MM.1S (cell line): ENCODE measurements at regions not wholly inside any gene's neighbourhood (a gene's known extent, or its start where the extent isn't known, plus 50 kb on each side); places are given as distances from the start of the nearest gene placed in this dataset.

Experiments
- EZH2 ChIP-seq: fragments of 300-600 bp; sonication (generic); optimal IDR thresholded peaks from 2 replicates; pipeline ENCODE3; 2017; ENCODE audit warnings: low read depth, mild to moderate bottlenecking, antibody characterized with exemption, low read length, mixed read lengths
- TF ChIP-seq, protein P1 (sequence below): fragments of 300-600 bp; sonication (generic); IDR thresholded peaks from 2 replicates; pipeline ENCODE4 v1.5.1; 2016; ENCODE audit warnings: antibody characterized with exemption, low read length, mixed read lengths

DNA sequence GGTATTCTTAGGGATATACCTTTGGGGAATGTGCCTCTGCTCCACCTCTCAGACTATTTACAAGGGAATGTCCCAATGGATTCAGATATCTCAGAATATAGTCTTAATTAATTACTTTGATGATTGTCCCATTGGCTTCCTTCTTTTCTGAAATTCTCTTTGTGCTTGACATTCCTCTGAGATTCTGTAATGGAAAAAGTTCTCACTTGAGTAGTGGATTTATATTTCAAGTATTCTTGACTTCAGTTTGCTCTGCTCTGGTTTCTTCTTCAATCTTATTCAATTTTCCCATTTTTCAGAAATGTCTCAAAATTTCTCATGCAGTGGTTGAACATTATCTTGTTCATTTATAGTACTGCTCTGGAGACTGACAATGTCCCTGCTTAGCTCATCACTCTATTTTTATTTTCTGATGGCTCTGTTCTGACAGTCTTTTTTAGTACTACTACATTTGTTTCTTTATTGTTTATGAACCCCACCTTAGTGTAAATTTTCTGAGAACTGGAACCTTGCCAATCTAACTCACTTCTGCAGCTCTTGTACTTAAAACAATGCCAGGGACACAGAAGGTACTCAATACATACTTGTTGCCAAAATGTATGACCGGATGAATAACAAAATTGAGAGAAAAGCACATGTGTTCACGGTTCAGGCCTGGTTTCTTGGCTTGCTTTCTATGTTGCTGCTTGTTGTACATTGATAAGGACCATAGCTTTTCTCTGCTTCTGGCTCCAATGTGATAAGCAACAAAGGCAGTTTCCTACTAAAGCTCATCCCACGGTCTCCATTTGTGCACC, 471.7 kb downstream of the GASK1B start:
- TF ChIP-seq, protein P1, sequence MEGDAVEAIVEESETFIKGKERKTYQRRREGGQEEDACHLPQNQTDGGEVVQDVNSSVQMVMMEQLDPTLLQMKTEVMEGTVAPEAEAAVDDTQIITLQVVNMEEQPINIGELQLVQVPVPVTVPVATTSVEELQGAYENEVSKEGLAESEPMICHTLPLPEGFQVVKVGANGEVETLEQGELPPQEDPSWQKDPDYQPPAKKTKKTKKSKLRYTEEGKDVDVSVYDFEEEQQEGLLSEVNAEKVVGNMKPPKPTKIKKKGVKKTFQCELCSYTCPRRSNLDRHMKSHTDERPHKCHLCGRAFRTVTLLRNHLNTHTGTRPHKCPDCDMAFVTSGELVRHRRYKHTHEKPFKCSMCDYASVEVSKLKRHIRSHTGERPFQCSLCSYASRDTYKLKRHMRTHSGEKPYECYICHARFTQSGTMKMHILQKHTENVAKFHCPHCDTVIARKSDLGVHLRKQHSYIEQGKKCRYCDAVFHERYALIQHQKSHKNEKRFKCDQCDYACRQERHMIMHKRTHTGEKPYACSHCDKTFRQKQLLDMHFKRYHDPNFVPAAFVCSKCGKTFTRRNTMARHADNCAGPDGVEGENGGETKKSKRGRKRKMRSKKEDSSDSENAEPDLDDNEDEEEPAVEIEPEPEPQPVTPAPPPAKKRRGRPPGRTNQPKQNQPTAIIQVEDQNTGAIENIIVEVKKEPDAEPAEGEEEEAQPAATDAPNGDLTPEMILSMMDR: no peak
- no peak for TF ChIP-seq EZH2
